ENCODE measurements at regions not wholly inside any gene's neighbourhood (a gene's known extent, or its start where the extent isn't known, plus 50 kb on each side); places are given as distances from the start of the nearest gene placed in this dataset.

- no peak for DNase-seq
Measured at GRCh38 chr12:92458996-92459395, 243.8 kb upstream of the PLEKHG7 start.

- no peak for DNase-seq
Measured at GRCh38 chr12:92457458-92458180, 245.2 kb upstream of the PLEKHG7 start.

GRCh38 chr12:92452763-92453162 is 250.0 kb upstream of the PLEKHG7 start:
- DNase-seq: no peak

GRCh38 chr12:92446083-92446460 is 256.7 kb upstream of the PLEKHG7 start:
- no peak for DNase-seq

GRCh38 chr12:92445253-92446082 is 257.3 kb upstream of the PLEKHG7 start:
- DNase-seq: peak in 1 of 2 donors; percentile 70

- DNase-seq: peak; percentile 6 to 71
Measured at GRCh38 chr12:92444763-92445162, 258.0 kb upstream of the PLEKHG7 start.

DNA sequence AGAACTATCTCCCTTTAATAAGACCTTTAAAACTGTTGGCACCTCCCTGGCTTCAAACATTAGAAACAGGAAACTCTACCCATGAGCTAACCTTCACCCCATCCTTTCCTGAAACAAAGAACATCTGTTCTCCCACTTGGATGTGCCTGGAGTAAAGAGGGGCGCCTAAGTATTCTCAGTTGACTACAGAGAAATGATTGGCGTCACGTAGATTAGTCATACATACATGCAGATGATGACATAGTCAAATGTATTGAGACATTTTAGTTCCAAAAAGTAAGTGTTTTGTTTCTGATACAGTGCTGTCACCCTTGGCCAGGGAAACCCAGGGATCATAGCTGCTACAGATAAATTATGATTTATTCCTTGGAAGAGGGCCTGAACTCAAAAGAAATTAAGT is 260.0 kb upstream of the PLEKHG7 start:
- DNase-seq: no peak

DNA sequence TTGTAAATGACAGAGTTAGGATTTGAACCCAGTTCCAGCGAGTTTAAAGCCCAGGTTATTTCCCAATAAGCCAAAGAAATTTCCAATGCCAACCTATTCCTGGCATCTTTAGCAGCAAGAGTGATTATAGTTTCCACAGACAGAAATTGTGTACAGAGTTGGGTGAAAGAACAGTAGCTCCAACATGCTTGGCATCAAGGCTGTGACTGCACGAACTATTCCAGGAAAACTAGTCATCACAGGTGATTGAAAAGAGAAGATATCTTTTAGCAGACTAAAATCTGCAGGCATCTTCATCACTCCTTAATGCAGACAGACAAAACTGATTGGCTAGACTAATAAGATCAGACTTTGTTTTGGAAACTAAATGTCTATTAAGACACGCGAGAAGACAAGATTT is 262.7 kb upstream of the PLEKHG7 start:
- no peak for DNase-seq

DNA sequence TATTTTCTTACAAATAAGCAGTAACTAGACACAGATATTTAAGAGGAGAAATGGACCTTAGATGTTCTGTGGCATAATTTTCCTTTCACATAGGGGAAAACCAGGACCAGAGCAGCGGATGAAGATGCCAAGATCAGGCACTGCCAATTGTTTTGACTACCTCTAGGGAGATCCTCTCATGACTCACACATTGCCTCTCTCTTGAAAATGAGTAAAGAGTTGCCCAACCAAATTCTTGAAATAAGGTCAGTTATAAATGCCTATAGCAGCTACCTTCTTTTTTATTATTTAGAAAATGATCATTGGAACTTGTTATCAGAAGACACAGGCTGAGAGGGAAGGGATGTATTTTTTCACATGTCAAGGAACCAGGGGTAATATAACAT is 263.4 kb upstream of the PLEKHG7 start:
- DNase-seq: no peak

GRCh38 chr12:92438641-92439419 is 264.0 kb upstream of the PLEKHG7 start:
- no peak for DNase-seq

DNA sequence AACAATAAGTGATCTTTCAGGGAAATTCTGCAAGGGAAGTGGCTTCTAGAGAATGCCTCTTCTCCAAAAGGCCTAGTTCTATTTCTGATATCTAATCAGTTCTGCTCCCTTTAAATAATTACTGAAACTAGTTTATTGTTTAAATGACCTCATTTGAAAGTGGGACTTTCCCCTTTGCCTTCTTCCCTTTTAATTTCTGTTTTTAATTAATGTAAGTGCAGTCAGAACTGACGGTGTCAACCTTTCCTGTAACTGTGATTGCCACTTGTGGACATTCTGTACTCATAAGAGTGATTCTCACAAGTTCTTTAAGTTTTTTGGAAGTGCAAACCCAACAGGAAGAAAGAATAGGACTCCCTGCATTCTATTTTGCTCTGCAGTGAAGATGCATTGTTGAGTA is 265.3 kb upstream of the PLEKHG7 start:
- peak; percentile 6 to 7 for DNase-seq

- DNase-seq: no peak
Measured at GRCh38 chr12:92436856-92437255, 265.9 kb upstream of the PLEKHG7 start.

DNA sequence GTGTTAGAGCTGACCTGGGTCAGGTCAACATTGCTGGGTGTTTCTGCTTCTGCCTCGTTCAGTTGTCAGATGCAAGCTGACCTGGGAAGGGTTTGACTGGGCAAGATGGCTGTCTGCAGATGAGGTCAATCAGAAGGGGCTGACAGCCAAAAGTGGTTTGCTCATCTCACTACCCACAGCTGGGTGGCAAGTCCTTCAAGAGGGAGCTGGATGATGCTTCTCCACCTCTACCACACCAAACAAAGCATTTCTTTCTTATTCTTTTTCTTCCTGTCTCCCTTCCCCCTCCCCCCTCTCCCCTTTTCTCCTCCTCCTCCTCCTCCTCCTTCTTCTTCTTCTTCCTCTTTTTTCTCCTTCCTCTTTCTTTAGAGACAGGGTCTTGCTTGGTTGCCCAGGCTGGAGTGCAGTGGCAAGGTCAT is 268.2 kb upstream of the PLEKHG7 start:
- peak in 1 of 2 donors; percentile 14 for DNase-seq

DNA sequence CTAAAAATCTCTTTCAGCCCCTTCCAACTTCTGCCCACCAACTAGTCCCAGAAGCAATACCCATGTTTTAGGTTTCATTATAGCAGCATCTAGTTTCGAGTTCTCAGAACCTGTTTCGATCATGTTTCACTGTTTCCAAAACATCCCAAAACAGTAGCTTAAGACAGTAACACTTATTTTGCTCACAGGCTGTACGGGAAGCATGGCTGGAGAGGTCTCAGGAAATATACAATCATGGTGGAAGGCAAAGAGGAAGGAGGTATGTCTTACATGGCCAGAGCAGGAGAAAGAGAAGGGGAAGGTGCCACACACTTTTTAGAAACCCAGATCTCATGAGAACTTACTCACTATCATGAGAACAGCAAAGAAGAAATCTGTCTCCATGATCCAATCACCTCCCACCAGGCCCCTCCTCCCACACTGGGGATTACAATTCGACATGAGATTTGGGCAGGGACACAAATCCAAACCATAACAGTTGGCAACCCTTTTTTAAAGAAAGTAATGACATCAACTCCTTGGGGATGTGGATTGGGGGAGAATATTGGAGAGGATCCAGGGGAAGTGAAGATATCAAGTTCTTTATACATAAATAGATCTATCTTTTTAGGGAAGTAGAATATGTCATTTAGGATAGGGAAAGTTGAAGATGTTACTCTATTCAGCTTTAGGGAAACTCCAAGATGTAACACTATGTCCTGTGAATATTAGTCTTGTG is 269.9 kb upstream of the PLEKHG7 start:
- DNase-seq: no peak

- peak; percentile 29 to 53 for DNase-seq
Measured at GRCh38 chr12:92431146-92431545, 271.6 kb upstream of the PLEKHG7 start.

- DNase-seq: no peak
Measured at GRCh38 chr12:92426332-92426731, 276.5 kb upstream of the PLEKHG7 start.

DNA sequence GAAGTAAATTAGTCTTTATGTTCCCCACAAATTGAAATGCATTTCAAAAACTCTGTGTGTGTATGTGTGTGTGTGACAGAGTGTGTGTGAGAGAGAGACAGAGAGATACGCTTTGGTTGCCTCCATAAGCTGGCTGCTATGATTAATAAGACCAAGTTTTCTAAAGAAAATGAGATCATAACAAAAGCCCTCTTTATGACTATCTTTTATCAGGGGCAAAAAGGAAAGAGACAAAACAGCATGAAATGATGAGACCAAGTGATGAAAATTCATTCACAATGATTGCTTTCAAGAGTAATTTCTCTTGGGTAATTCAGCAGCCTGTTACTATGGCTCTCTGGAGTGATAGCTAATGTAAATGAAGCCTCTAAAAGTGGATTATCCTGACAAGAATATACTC is 277.6 kb upstream of the PLEKHG7 start:
- DNase-seq: no peak

GRCh38 chr12:92424338-92424737 is 278.5 kb upstream of the PLEKHG7 start:
- no peak for DNase-seq

DNA sequence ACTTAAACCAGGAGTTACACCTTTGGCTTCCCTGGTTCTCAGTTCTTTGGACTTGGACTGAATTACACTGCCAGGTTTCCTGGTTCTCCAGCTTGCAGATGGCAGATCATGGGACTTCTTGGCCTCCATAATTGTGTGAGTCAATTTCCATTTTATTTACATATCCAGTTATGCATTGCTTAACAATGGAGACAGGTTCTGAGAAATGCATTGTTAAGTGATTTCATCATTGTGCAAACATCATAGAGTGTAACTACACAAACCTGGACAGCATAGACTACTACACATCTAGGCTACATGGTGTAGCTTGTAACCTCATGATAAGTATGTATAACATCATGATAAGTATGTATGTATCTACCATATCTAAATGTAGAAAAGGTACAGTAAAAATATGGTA is 276.1 kb upstream of the BTG1 start:
- DNase-seq: no peak

DNA sequence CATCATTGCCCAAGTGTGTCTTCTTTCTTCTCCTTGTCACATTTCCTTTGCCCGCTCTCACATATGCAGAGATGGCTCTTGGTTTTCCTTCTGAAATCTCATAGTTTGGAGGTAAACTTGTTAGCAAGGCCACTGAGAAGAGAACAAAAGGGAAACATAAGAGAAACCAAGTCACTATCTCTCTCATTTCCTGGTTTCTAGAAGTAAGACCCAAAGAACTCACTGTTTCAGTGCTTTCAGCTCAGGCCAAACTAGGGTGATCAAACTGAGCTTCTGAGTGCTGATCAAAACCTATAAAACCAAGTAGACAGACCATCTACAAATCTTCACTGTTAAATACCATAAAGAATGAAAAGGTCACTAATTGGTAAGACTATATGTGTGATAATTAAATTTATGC is 275.4 kb upstream of the BTG1 start:
- DNase-seq: no peak

- DNase-seq: no peak
Measured at GRCh38 chr12:92419201-92419600, 273.6 kb upstream of the BTG1 start.

DNA sequence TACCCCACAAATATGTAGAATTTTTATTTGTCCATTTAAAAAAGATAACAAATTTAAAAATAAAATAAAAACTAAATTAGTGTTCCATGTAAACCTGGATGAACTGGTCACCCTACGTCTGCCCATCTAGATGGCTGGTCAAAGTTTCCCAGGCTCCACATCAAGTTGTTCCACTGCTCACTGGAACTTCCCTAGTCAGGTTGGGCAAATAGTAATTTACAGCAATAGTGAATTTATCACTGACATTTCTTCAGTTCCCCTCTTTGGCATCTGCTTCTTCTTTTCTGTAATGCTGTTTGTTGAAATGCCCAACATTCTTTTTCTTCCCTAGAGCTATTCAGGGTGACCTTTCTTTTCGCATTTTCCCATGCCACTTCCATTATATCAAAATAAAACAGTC is 272.7 kb upstream of the BTG1 start:
- no peak for DNase-seq

DNA sequence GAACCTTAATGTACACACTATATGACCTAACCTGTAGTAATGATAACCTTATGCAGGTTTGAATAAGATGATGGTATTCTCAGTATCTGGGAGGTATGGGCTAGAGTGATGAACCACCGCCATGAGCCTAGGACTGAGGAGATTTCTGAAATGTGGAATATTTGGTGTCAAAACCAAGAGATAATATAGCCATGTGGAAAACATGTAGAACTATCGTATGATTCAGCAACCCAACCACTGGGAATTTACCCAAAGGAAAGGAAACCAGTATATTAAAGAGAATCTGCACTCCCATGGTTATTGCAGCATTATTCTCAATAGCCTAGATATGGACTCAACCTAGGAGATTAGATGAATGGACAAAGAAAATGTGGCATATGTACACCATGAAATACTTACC is 271.7 kb upstream of the BTG1 start:
- no peak for DNase-seq

Data from CD4-positive, alpha-beta T cell treated with Interferon alpha-2 for 1 hour (primary cell).